Thoracic aorta (tissue), 2 donors: ENCODE measurements at regions not wholly inside any gene's neighbourhood (a gene's known extent, or its start where the extent isn't known, plus 50 kb on each side); places are given as distances from the start of the nearest gene placed in this dataset.

Experiments
- ATAC-seq: fragments of 150-250 bp; one replicate; pipeline ENCODE4 v1.8.0; 2017; ENCODE audit warnings: low read depth; ENCODE audit not compliant: insufficient number of reproducible peaks, low FRiP score
- DNase-seq: peaks from one replicate; pipeline ENCODE4 v3.0.0-alpha.2; 2020; ENCODE audit warnings: low spot score
- H3K27ac ChIP-seq, 2 donors: fragments of 200-600 bp; sonication (generic); 1 replicate in 1 of 2; 2 replicates in 1 of 2; pipeline ENCODE4 v1.5.1; 2016; ENCODE audit warnings: mild to moderate bottlenecking in 2 of 2, moderate library complexity in 2 of 2
- H3K27me3 ChIP-seq: fragments of 200-600 bp; sonication (generic); replicated peaks from 2 replicates; pipeline ENCODE4 v1.6.0; 2016; ENCODE audit warnings: mild to moderate bottlenecking; ENCODE audit not compliant: insufficient read depth
- H3K36me3 ChIP-seq: fragments of 200-600 bp; sonication (generic); one replicate; pipeline ENCODE4 v1.5.1; 2016
- H3K4me1 ChIP-seq, 2 donors: fragments of 200-600 bp; sonication (generic); 1 replicate in 1 of 2; 2 replicates in 1 of 2; pipeline versions ENCODE4 v1.5.1 to v1.6.0; 2016; ENCODE audit warnings: low read depth in 2 of 2, mild to moderate bottlenecking in 1 of 2; ENCODE audit not compliant: control insufficient read depth in 1 of 2
- H3K4me3 ChIP-seq: fragments of 200-600 bp; sonication (generic); 2 replicates; pipeline ENCODE4 v1.5.1; 2016; ENCODE audit warnings: mild to moderate bottlenecking
- H3K9me3 ChIP-seq: fragments of 200-600 bp; sonication (generic); 2 replicates; pipeline ENCODE4 v1.5.1; 2016
- CTCF ChIP-seq: fragments of 200-600 bp; sonication (generic); IDR thresholded peaks from one replicate; pipeline ENCODE4 v1.5.1; 2019; ENCODE audit warnings: antibody characterized with exemption

GRCh38 chr18:70672581-70672980 lies 383.7 kb downstream of the SOCS6 start:
- H3K9me3 ChIP-seq: no peaks in the 10 kb centered on the region
- TF ChIP-seq CTCF: no peak
- H3K4me3 ChIP-seq: no peak overlapping the region
- no peak overlapping the region for H3K27ac ChIP-seq
- DNase-seq (no peak), ATAC-seq (no peak)
- H3K27me3 ChIP-seq: no peaks in the 10 kb centered on the region
- no peaks in the 10 kb centered on the region for H3K36me3 ChIP-seq
- no peaks in the 10 kb centered on the region for H3K4me1 ChIP-seq

GRCh38 chr18:70671889-70672565 lies 383.2 kb downstream of the SOCS6 start:
- no peaks in the 10 kb centered on the region for H3K4me1 ChIP-seq

GRCh38 chr18:70666936-70667335 lies 378.1 kb downstream of the SOCS6 start:
- DNase-seq (no peak), ATAC-seq (no peak)
- TF ChIP-seq CTCF: no peak
- no peaks in the 10 kb centered on the region for H3K36me3 ChIP-seq
- H3K4me3 ChIP-seq: no peak overlapping the region
- H3K27ac ChIP-seq: no peak overlapping the region
- H3K4me1 ChIP-seq: no peaks in the 10 kb centered on the region
- no peaks in the 10 kb centered on the region for H3K9me3 ChIP-seq
- H3K27me3 ChIP-seq: no peaks in the 10 kb centered on the region

More at GRCh38 chr18:70671889-70672565, 383.2 kb downstream of the SOCS6 start:
- TF ChIP-seq CTCF: no peak
- Histone ChIP-seq H3K27me3 (no peaks in the 10 kb centered on the region), H3K9me3 (no peaks in the 10 kb centered on the region), H3K36me3 (no peaks in the 10 kb centered on the region), H3K27ac (no peak overlapping the region), H3K4me3 (no peak overlapping the region)
- no peak for DNase-seq
- no peak for ATAC-seq

- no peaks in the 10 kb centered on the region for H3K36me3 ChIP-seq
- DNase-seq (no peak), ATAC-seq (no peak)
- H3K27me3 ChIP-seq: no peaks in the 10 kb centered on the region
- no peaks in the 10 kb centered on the region for H3K9me3 ChIP-seq
- TF ChIP-seq CTCF: no peak
- no peak overlapping the region for H3K4me3 ChIP-seq
- no peak overlapping the region for H3K27ac ChIP-seq
- no peaks in the 10 kb centered on the region for H3K4me1 ChIP-seq
Observed at GRCh38 chr18:70663141-70663540, 374.3 kb downstream of the SOCS6 start.

- DNase-seq (no peak), ATAC-seq (no peak)
- no peaks in the 10 kb centered on the region for H3K9me3 ChIP-seq
Observed at GRCh38 chr18:70662588-70662987, 373.7 kb downstream of the SOCS6 start.

More at GRCh38 chr18:70662588-70662987, 373.7 kb downstream of the SOCS6 start:
- Histone ChIP-seq H3K36me3 (no peaks in the 10 kb centered on the region), H3K4me1 (no peaks in the 10 kb centered on the region), H3K27me3 (no peaks in the 10 kb centered on the region), H3K27ac (no peak overlapping the region), H3K4me3 (no peak overlapping the region)
- no peak for TF ChIP-seq CTCF
